NB4 (cell line): ENCODE measurements at regions not wholly inside any gene's neighbourhood (a gene's known extent, or its start where the extent isn't known, plus 50 kb on each side); places are given as distances from the start of the nearest gene placed in this dataset.

Experiments
- CTCF ChIP-seq: IDR thresholded peaks from one replicate; pipeline ENCODE4 v1.5.1; 2012; ENCODE audit warnings: low read depth, low read length
- POLR2A ChIP-seq: IDR thresholded peaks from 2 replicates; pipeline ENCODE4 v1.6.1; 2011; ENCODE audit warnings: mild to moderate bottlenecking; ENCODE audit not compliant: insufficient read length; ENCODE audit errors: extremely low read depth

- TF ChIP-seq CTCF (no peak), POLR2A (no peak)
Observed at GRCh38 chr3:184479426-184480126, 82.0 kb upstream of the EPHB3 start.
